Amniotic stem cell (primary cell): ENCODE measurements at regions not wholly inside any gene's neighbourhood (a gene's known extent, or its start where the extent isn't known, plus 50 kb on each side); places are given as distances from the start of the nearest gene placed in this dataset.

ENCODE experiments used
- DNase-seq: peaks from one replicate; lab custom pipeline; 2025; lab: John Stamatoyannopoulos, UW

GRCh38 chr5:84685121-84685894 is 300.6 kb upstream of the EDIL3 start:
- no peak for DNase-seq

GRCh38 chr5:84683594-84683993 is 298.9 kb upstream of the EDIL3 start:
- DNase-seq, result no peak

- no peak for DNase-seq
Observed at GRCh38 chr5:84682531-84682930, 297.9 kb upstream of the EDIL3 start.

GRCh38 chr5:84680908-84681307 is 296.2 kb upstream of the EDIL3 start:
- no peak for DNase-seq

- DNase-seq, result no peak
Observed at GRCh38 chr5:84673785-84674184, 289.1 kb upstream of the EDIL3 start.

GRCh38 chr5:84667576-84667975 is 282.9 kb upstream of the EDIL3 start:
- no peak for DNase-seq

- DNase-seq, result no peak
Observed at GRCh38 chr5:84650429-84650828, 265.7 kb upstream of the EDIL3 start.

GRCh38 chr5:84647581-84647980 is 262.9 kb upstream of the EDIL3 start:
- no peak for DNase-seq

- DNase-seq, result peak; percentile 35
Observed at GRCh38 chr5:84642795-84643194, 258.1 kb upstream of the EDIL3 start.

- DNase-seq, result no peak
Observed at GRCh38 chr5:84642324-84642723, 257.6 kb upstream of the EDIL3 start.

GRCh38 chr5:84637662-84638375 is 253.1 kb upstream of the EDIL3 start:
- DNase-seq, result no peak

GRCh38 chr5:84635235-84636055 is 250.8 kb upstream of the EDIL3 start:
- DNase-seq, result no peak

- DNase-seq, result no peak
Observed at GRCh38 chr5:84634256-84634655, 249.6 kb upstream of the EDIL3 start.

- no peak for DNase-seq
Observed at GRCh38 chr5:84632418-84632817, 247.7 kb upstream of the EDIL3 start.

- no peak for DNase-seq
Observed at GRCh38 chr5:84628918-84629317, 244.2 kb upstream of the EDIL3 start.

GRCh38 chr5:84623019-84623418 is 238.3 kb upstream of the EDIL3 start:
- DNase-seq, result no peak

GRCh38 chr5:84622461-84622860 is 237.8 kb upstream of the EDIL3 start:
- no peak for DNase-seq

- no peak for DNase-seq
Observed at GRCh38 chr5:84618262-84618661, 233.6 kb upstream of the EDIL3 start.

GRCh38 chr5:84614906-84615305 is 230.2 kb upstream of the EDIL3 start:
- no peak for DNase-seq

- DNase-seq, result no peak
Observed at GRCh38 chr5:84606784-84607183, 222.1 kb upstream of the EDIL3 start.

GRCh38 chr5:84605241-84605640 is 220.6 kb upstream of the EDIL3 start:
- no peak for DNase-seq

- DNase-seq, result peak; percentile 53
Observed at GRCh38 chr5:84603568-84604185, 219.0 kb upstream of the EDIL3 start.
